ENCODE measurements at regions not wholly inside any gene's neighbourhood (a gene's known extent, or its start where the extent isn't known, plus 50 kb on each side); places are given as distances from the start of the nearest gene placed in this dataset.

GRCh38 chr1:200332716-200333115, 77.1 kb downstream of the ZNF281 start:
- no peaks in the 10 kb centered on the region for H3K36me3 Mint-ChIP-seq (ENCODE audit: low read depth, unreplicated experiment)
- DNase-seq (ENCODE audit: low spot score) = no peak
- H3K9me3 Mint-ChIP-seq (ENCODE audit: unreplicated experiment) = no peaks in the 10 kb centered on the region
- peaks cover 40% of the 10 kb centered on the region for H3K4me1 Mint-ChIP-seq (ENCODE audit: unreplicated experiment)
- H3K4me3 Mint-ChIP-seq (ENCODE audit: unreplicated experiment) = no peak overlapping the region
- H3K27me3 Mint-ChIP-seq (ENCODE audit: unreplicated experiment) = peaks cover 3% of the 10 kb centered on the region
- TF ChIP-seq CTCF (IDR thresholded peaks at IDR 0.05; ENCODE audit: unreplicated experiment) = no peak
- no peak overlapping the region for H3K27ac Mint-ChIP-seq (ENCODE audit: unreplicated experiment)

GRCh38 chr1:200330741-200331428, 79.0 kb downstream of the ZNF281 start:
- Mint-ChIP-seq H3K36me3 (ENCODE audit: low read depth, unreplicated experiment) (no peaks in the 10 kb centered on the region), H3K4me3 (ENCODE audit: unreplicated experiment) (no peak overlapping the region), H3K27me3 (ENCODE audit: unreplicated experiment) (peaks cover 2% of the 10 kb centered on the region), H3K9me3 (ENCODE audit: unreplicated experiment) (no peaks in the 10 kb centered on the region), H3K4me1 (ENCODE audit: unreplicated experiment) (peaks cover 28% of the 10 kb centered on the region), H3K27ac (ENCODE audit: unreplicated experiment) (peak overlapping the region; percentile 78)
- DNase-seq (ENCODE audit: low spot score) = no peak
- no peak for TF ChIP-seq CTCF (IDR thresholded peaks at IDR 0.05; ENCODE audit: unreplicated experiment)

- Mint-ChIP-seq H3K27me3 (ENCODE audit: unreplicated experiment) (peaks cover 2% of the 10 kb centered on the region), H3K4me3 (ENCODE audit: unreplicated experiment) (no peak overlapping the region), H3K36me3 (ENCODE audit: low read depth, unreplicated experiment) (no peaks in the 10 kb centered on the region), H3K4me1 (ENCODE audit: unreplicated experiment) (peaks cover 27% of the 10 kb centered on the region), H3K27ac (ENCODE audit: unreplicated experiment) (no peak overlapping the region), H3K9me3 (ENCODE audit: unreplicated experiment) (no peaks in the 10 kb centered on the region)
- DNase-seq (ENCODE audit: low spot score) = no peak
- no peak for TF ChIP-seq CTCF (IDR thresholded peaks at IDR 0.05; ENCODE audit: unreplicated experiment)
Measured at GRCh38 chr1:200329208-200329882, 80.5 kb downstream of the ZNF281 start.

- Mint-ChIP-seq H3K27me3 (ENCODE audit: unreplicated experiment) (peaks cover 2% of the 10 kb centered on the region), H3K36me3 (ENCODE audit: low read depth, unreplicated experiment) (no peaks in the 10 kb centered on the region), H3K4me3 (ENCODE audit: unreplicated experiment) (no peak overlapping the region), H3K4me1 (ENCODE audit: unreplicated experiment) (peaks cover 27% of the 10 kb centered on the region), H3K27ac (ENCODE audit: unreplicated experiment) (no peak overlapping the region), H3K9me3 (ENCODE audit: unreplicated experiment) (no peaks in the 10 kb centered on the region)
- TF ChIP-seq CTCF (IDR thresholded peaks at IDR 0.05; ENCODE audit: unreplicated experiment) = no peak
- no peak for DNase-seq (ENCODE audit: low spot score)
Measured at GRCh38 chr1:200328379-200328778, 81.5 kb downstream of the ZNF281 start.

- Mint-ChIP-seq H3K9me3 (ENCODE audit: unreplicated experiment) (no peaks in the 10 kb centered on the region), H3K4me1 (ENCODE audit: unreplicated experiment) (peaks cover 19% of the 10 kb centered on the region), H3K4me3 (ENCODE audit: unreplicated experiment) (no peak overlapping the region), H3K27ac (ENCODE audit: unreplicated experiment) (no peak overlapping the region), H3K27me3 (ENCODE audit: unreplicated experiment) (no peaks in the 10 kb centered on the region), H3K36me3 (ENCODE audit: low read depth, unreplicated experiment) (no peaks in the 10 kb centered on the region)
- DNase-seq (ENCODE audit: low spot score) = no peak
- no peak for TF ChIP-seq CTCF (IDR thresholded peaks at IDR 0.05; ENCODE audit: unreplicated experiment)
Measured at GRCh38 chr1:200323856-200324400, 85.9 kb downstream of the ZNF281 start.

Measured in endothelial cell (in vitro differentiated cells).